H1 (cell line): ENCODE measurements at regions not wholly inside any gene's neighbourhood (a gene's known extent, or its start where the extent isn't known, plus 50 kb on each side); places are given as distances from the start of the nearest gene placed in this dataset.

Experiments
- POLR2A ChIP-seq, 2 experiments: IDR thresholded peaks; 1 replicate in 1 of 2; 2 replicates in 1 of 2; pipeline ENCODE4 v1.6.1; 2011; ENCODE audit warnings: low read depth in 2 of 2, low read length in 2 of 2, mild to moderate bottlenecking in 2 of 2; ENCODE audit errors: control extremely low read depth in 1 of 2
- TF ChIP-seq, protein P1 (sequence below): IDR thresholded peaks from 2 replicates; pipeline ENCODE4 v1.6.1; 2012; ENCODE audit warnings: inconsistent platforms

GRCh38 chr1:9453375-9453774 is 85.9 kb upstream of the SLC25A33 start:
- TF ChIP-seq, protein P1, sequence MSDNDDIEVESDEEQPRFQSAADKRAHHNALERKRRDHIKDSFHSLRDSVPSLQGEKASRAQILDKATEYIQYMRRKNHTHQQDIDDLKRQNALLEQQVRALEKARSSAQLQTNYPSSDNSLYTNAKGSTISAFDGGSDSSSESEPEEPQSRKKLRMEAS, result no peak
- TF ChIP-seq POLR2A (IDR thresholded peaks at IDR 0.05; ENCODE audit: control extremely low read depth in 1 of 2, low read depth in 2 of 2, low read length in 2 of 2), result no peak
